SJSA1 (cell line): ENCODE measurements at regions not wholly inside any gene's neighbourhood (a gene's known extent, or its start where the extent isn't known, plus 50 kb on each side); places are given as distances from the start of the nearest gene placed in this dataset.
A peak's percentile ranks its signal among the peaks of the same experiment; 100 is the strongest.
"Not testable (repeated sequence)": the region's sequence is repeated elsewhere in the genome, so short reads cannot be mapped to it uniquely, and the experiment has no call there.

Source experiments
- DNase-seq, 2 experiments: peaks; one replicate each; pipeline ENCODE4 v3.0.0-alpha.2; 2015 to 2020; ENCODE audit warnings: low spot score in 2 of 2, low read depth in 1 of 2
- H3K27ac ChIP-seq: fragments of 250-450 bp; sonication (Bioruptor Pico); 2 replicates; pipeline ENCODE4 v1.5.1; 2020; ENCODE audit warnings: mild to moderate bottlenecking, moderate library complexity
- H3K27me3 ChIP-seq: fragments of 250-450 bp; sonication (Bioruptor Pico); replicated peaks from 2 replicates; pipeline ENCODE4 v1.5.1; 2020; ENCODE audit warnings: mild to moderate bottlenecking, moderate library complexity
- H3K36me3 ChIP-seq: fragments of 250-450 bp; sonication (Bioruptor Pico); 2 replicates; pipeline ENCODE4 v1.5.1; 2020; ENCODE audit warnings: mild to moderate bottlenecking
- H3K4me1 ChIP-seq: fragments of 250-450 bp; sonication (Bioruptor Pico); replicated peaks from 2 replicates; pipeline ENCODE4 v1.6.1; 2021; ENCODE audit warnings: mild to moderate bottlenecking
- H3K4me3 ChIP-seq: fragments of 250-450 bp; sonication (Bioruptor Pico); 2 replicates; pipeline ENCODE4 v1.5.1; 2020; ENCODE audit warnings: mild to moderate bottlenecking
- H3K9me3 ChIP-seq: fragments of 250-450 bp; sonication (Bioruptor Pico); replicated peaks from 2 replicates; pipeline ENCODE4 v1.5.1; 2020; ENCODE audit warnings: mild to moderate bottlenecking

DNA sequence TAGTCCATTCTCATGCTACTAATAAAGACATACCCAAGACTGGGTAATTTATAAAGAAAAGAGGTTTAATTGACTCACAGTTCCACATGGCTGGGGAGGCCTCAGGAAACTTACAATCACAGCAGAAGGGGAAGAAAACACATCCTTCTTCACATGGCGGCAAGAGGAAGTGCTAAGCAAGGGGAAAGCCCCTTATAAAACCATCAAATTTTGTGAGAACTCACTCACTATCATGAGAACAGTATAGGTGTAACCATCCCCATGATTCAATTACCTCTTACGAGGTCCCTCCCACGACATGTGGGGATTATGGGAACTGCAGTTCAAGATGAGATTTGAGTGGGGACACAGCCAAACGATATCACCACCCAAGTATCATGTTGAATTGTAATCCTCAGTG lies 52.7 kb upstream of the FOXO6 start:
- not testable (repeated sequence) for H3K36me3 ChIP-seq, DNase-seq, H3K27ac ChIP-seq, H3K9me3 ChIP-seq, H3K27me3 ChIP-seq, H3K4me3 ChIP-seq
- peaks cover 19% of the 10 kb centered on the region for H3K4me1 ChIP-seq

GRCh38 chr1:41305576-41306363 lies 55.5 kb upstream of the FOXO6 start:
- H3K9me3 ChIP-seq = no peaks in the 10 kb centered on the region
- H3K4me3 ChIP-seq = peak overlapping the region; percentile 12; the same call in 1 of the 2 replicates
- peaks cover 19% of the 10 kb centered on the region for H3K4me1 ChIP-seq
- peaks cover 7% of the 10 kb centered on the region; the same call in 1 of the 2 replicates for H3K36me3 ChIP-seq
- peak; percentile 77 to 81 for DNase-seq
- peak overlapping the region; percentile 52 for H3K27ac ChIP-seq
- no peaks in the 10 kb centered on the region for H3K27me3 ChIP-seq

- Histone ChIP-seq H3K27me3 (peaks cover 6% of the 10 kb centered on the region; the same call in 1 of the 2 replicates), H3K4me1 (no peaks in the 10 kb centered on the region), H3K4me3 (no peak overlapping the region), H3K9me3 (no peaks in the 10 kb centered on the region), H3K36me3 (no peaks in the 10 kb centered on the region), H3K27ac (no peak overlapping the region)
- peak in 1 of 2 experiments; percentile 14 for DNase-seq
Observed at GRCh38 chr1:41296506-41296905, 54.4 kb upstream of the SCMH1 start.

- Histone ChIP-seq H3K4me3 (no peak overlapping the region), H3K9me3 (no peaks in the 10 kb centered on the region), H3K4me1 (no peaks in the 10 kb centered on the region), H3K36me3 (no peaks in the 10 kb centered on the region), H3K27me3 (peaks cover 11% of the 10 kb centered on the region; the same call in 1 of the 2 replicates), H3K27ac (no peak overlapping the region)
- no peak for DNase-seq
Observed at GRCh38 chr1:41294216-41294615, 52.1 kb upstream of the SCMH1 start.

DNA sequence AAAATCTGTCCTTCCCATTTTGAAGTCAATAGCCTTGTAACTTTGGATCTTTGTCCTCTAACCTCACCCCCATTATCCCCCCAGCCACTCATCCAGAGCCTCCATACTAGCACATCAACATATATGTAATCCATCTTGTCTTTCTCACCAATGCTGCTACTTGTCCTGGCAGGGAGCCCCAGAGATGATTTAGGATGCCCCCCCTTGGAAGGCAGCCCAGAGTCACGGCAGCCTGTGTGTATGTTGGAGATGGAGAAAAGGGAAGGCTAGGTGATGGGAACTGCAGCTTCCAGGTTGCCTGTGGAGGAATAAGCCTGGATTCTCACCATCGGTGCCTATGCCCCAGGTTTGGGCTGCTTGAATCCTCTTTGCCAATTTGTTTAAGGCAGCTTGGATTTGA lies 51.7 kb upstream of the SCMH1 start:
- no peaks in the 10 kb centered on the region for H3K9me3 ChIP-seq
- H3K27ac ChIP-seq = no peak overlapping the region
- no peak for DNase-seq
- H3K36me3 ChIP-seq = no peaks in the 10 kb centered on the region
- no peaks in the 10 kb centered on the region for H3K4me1 ChIP-seq
- no peak overlapping the region for H3K4me3 ChIP-seq
- H3K27me3 ChIP-seq = peaks cover 11% of the 10 kb centered on the region; the same call in 1 of the 2 replicates
